HEK293 (cell line): ENCODE measurements at regions not wholly inside any gene's neighbourhood (a gene's known extent, or its start where the extent isn't known, plus 50 kb on each side); places are given as distances from the start of the nearest gene placed in this dataset.
A peak's percentile ranks its signal among the peaks of the same experiment; 100 is the strongest.

ENCODE experiments used
- CTCF ChIA-PET: fragments of 350-600 bp; formaldehyde crosslinking; extraction: SDS; loops from one replicate; lab custom pipeline; 2021; ENCODE audit warnings: antibody characterized with exemption; lab: Yijun Ruan, JAX
- POLR2A ChIA-PET: fragments of 300-600 bp; formaldehyde crosslinking; extraction: SDS; loops from one replicate; lab custom pipeline; 2020; ENCODE audit warnings: antibody characterized with exemption, inconsistent platforms; lab: Yijun Ruan, JAX
- H3K27ac ChIP-seq: fragments of 200-500 bp; sonication (Bioruptor generic); 2 replicates; pipeline ENCODE4 v1.5.1; 2014; ENCODE audit warnings: low read depth, low read length, control low read depth, inconsistent platforms; ENCODE audit errors: extremely low read depth
- H3K36me3 ChIP-seq, 2 experiments: fragments of 200-500 bp in 1 of 2; sonication (Bioruptor generic) in 1 of 2; 1 replicate in 1 of 2; 2 replicates in 1 of 2; pipeline ENCODE4 v1.5.1; 2014 to 2017; ENCODE audit warnings: inconsistent platforms in 2 of 2, low read length in 2 of 2; ENCODE audit not compliant: control insufficient read depth in 2 of 2, insufficient read depth in 1 of 2
- H3K4me1 ChIP-seq: fragments of 200-500 bp; sonication (Bioruptor generic); 2 replicates; pipeline ENCODE4 v1.5.1; 2014; ENCODE audit warnings: mild to moderate bottlenecking, low read length, inconsistent platforms; ENCODE audit not compliant: control insufficient read depth, insufficient read depth
- H3K4me3 ChIP-seq: 2 replicates; pipeline ENCODE4 v1.5.1; 2011; ENCODE audit warnings: low read depth, mild to moderate bottlenecking, control low read depth, low read length, moderate library complexity
- H3K9me3 ChIP-seq: fragments of 200-500 bp; sonication (Bioruptor generic); 2 replicates; pipeline ENCODE4 v1.5.1; 2014; ENCODE audit warnings: low read depth, low read length, inconsistent platforms; ENCODE audit not compliant: control insufficient read depth, insufficient read depth
- GLIS1 ChIP-seq: fragments of 450-650 bp; formaldehyde crosslinking; IDR thresholded peaks from 2 replicates; pipeline ENCODE4 v1.5.1; 2016; ENCODE audit warnings: missing biosample characterization, missing genetic modification characterization
- GLIS2 ChIP-seq: fragments of 450-650 bp; formaldehyde crosslinking; IDR thresholded peaks from 2 replicates; pipeline ENCODE4 v1.5.1; 2016; ENCODE audit warnings: missing biosample characterization, missing genetic modification characterization
- KLF10 ChIP-seq: fragments of 450-650 bp; IDR thresholded peaks from 2 replicates; pipeline ENCODE4 v1.5.1; 2018; ENCODE audit warnings: missing biosample characterization, mild to moderate bottlenecking, missing genetic modification characterization
- OSR2 ChIP-seq: fragments of 450-650 bp; formaldehyde crosslinking; IDR thresholded peaks from 2 replicates; pipeline ENCODE4 v1.5.1; 2016; ENCODE audit warnings: missing biosample characterization, missing genetic modification characterization
- PATZ1 ChIP-seq: fragments of 450-650 bp; formaldehyde crosslinking; IDR thresholded peaks from 2 replicates; pipeline ENCODE4 v1.5.1; 2016; ENCODE audit warnings: missing biosample characterization, missing genetic modification characterization
- SCRT2 ChIP-seq: fragments of 450-650 bp; formaldehyde crosslinking; IDR thresholded peaks from 2 replicates; pipeline ENCODE4 v1.5.1; 2016; ENCODE audit warnings: missing biosample characterization, missing genetic modification characterization
- ZBTB7A ChIP-seq: fragments of 450-650 bp; formaldehyde crosslinking; IDR thresholded peaks from 2 replicates; pipeline ENCODE4 v1.5.1; 2016; ENCODE audit warnings: low read depth, missing biosample characterization, missing genetic modification characterization
- ZBTB8A ChIP-seq: fragments of 450-650 bp; formaldehyde crosslinking; IDR thresholded peaks from 2 replicates; pipeline ENCODE4 v1.5.1; 2016; ENCODE audit warnings: missing biosample characterization, missing genetic modification characterization
- ZFP69B ChIP-seq: fragments of 450-650 bp; formaldehyde crosslinking; IDR thresholded peaks from 2 replicates; pipeline ENCODE4 v1.5.1; 2016; ENCODE audit warnings: missing biosample characterization, missing genetic modification characterization
- ZNF112 ChIP-seq: fragments of 450-650 bp; formaldehyde crosslinking; IDR thresholded peaks from 2 replicates; pipeline ENCODE4 v1.5.0; 2017; ENCODE audit warnings: missing biosample characterization, missing genetic modification characterization
- ZNF19 ChIP-seq: fragments of 450-650 bp; formaldehyde crosslinking; IDR thresholded peaks from 2 replicates; pipeline ENCODE4; 2016; ENCODE audit warnings: missing biosample characterization, missing genetic modification characterization, low read depth
- ZNF274 ChIP-seq, 2 experiments: fragments of 200-500 bp in 1 of 2; fragments of 450-650 bp in 1 of 2; sonication (Bioruptor generic) in 1 of 2; formaldehyde crosslinking in 1 of 2; IDR thresholded peaks; 2 replicates each; pipeline versions ENCODE4 v1.5.1 to v1.6.1; 2014 to 2016; ENCODE audit warnings: borderline replicate concordance in 1 of 2, inconsistent platforms in 1 of 2, low read length in 1 of 2, missing biosample characterization in 1 of 2, missing genetic modification characterization in 1 of 2
- ZNF426 ChIP-seq: fragments of 450-650 bp; formaldehyde crosslinking; IDR thresholded peaks from 2 replicates; pipeline ENCODE4 v1.5.1; 2017; ENCODE audit warnings: missing biosample characterization, missing genetic modification characterization, mild to moderate bottlenecking, inconsistent platforms, moderate library complexity
- ZNF473 ChIP-seq: fragments of 450-650 bp; formaldehyde crosslinking; IDR thresholded peaks from 2 replicates; pipeline ENCODE4 v1.5.1; 2017; ENCODE audit warnings: missing biosample characterization, missing genetic modification characterization
- ZNF558 ChIP-seq: fragments of 450-650 bp; formaldehyde crosslinking; IDR thresholded peaks from 2 replicates; pipeline ENCODE4 v1.5.1; 2016; ENCODE audit warnings: missing biosample characterization, missing genetic modification characterization
- ZNF561 ChIP-seq: fragments of 450-650 bp; IDR thresholded peaks from 2 replicates; pipeline ENCODE4 v1.5.1; 2018; ENCODE audit warnings: missing biosample characterization, missing genetic modification characterization, borderline replicate concordance
- ZNF585B ChIP-seq: fragments of 450-650 bp; formaldehyde crosslinking; IDR thresholded peaks from 2 replicates; pipeline ENCODE4 v1.5.1; 2016; ENCODE audit warnings: missing biosample characterization, missing genetic modification characterization
- ZNF629 ChIP-seq: fragments of 450-650 bp; formaldehyde crosslinking; IDR thresholded peaks from 2 replicates; pipeline ENCODE4 v1.5.1; 2017; ENCODE audit warnings: missing biosample characterization, missing genetic modification characterization
- ZNF664 ChIP-seq: fragments of 450-650 bp; formaldehyde crosslinking; IDR thresholded peaks from 2 replicates; pipeline ENCODE4 v1.5.1; 2016; ENCODE audit warnings: missing biosample characterization, missing genetic modification characterization
- ZNF692 ChIP-seq: fragments of 450-650 bp; formaldehyde crosslinking; IDR thresholded peaks from 2 replicates; pipeline ENCODE4 v1.5.1; 2016; ENCODE audit warnings: missing biosample characterization, missing genetic modification characterization
- ZSCAN23 ChIP-seq: fragments of 450-650 bp; formaldehyde crosslinking; IDR thresholded peaks from 2 replicates; pipeline ENCODE4 v1.5.1; 2016; ENCODE audit warnings: missing biosample characterization, missing genetic modification characterization
- ZSCAN30 ChIP-seq: fragments of 450-650 bp; IDR thresholded peaks from 2 replicates; pipeline ENCODE4 v1.5.1; 2018; ENCODE audit warnings: missing biosample characterization, mild to moderate bottlenecking, missing genetic modification characterization, moderate library complexity
- ZXDB ChIP-seq: fragments of 450-650 bp; formaldehyde crosslinking; IDR thresholded peaks from 2 replicates; pipeline ENCODE4 v1.5.1; 2016; ENCODE audit warnings: missing biosample characterization, missing genetic modification characterization
- TF ChIP-seq, protein P1 (sequence below): IDR thresholded peaks from 2 replicates; pipeline ENCODE4 v1.6.1; 2011; ENCODE audit warnings: mild to moderate bottlenecking, low read depth, low read length, borderline replicate concordance
- TF ChIP-seq, protein P2 (sequence below): fragments of 450-650 bp; formaldehyde crosslinking; IDR thresholded peaks from 2 replicates; pipeline ENCODE4 v1.5.1; 2017; ENCODE audit warnings: missing biosample characterization, missing genetic modification characterization

- H3K4me3 ChIP-seq = no peak overlapping the region
- H3K36me3 ChIP-seq = no peaks in the 10 kb centered on the region
- ChIA-PET CTCF (interaction anchor here (0.7 kb wide), 1 partner anchor 1705 kb away, joined by 3 read pairs; no protein-coding TSS in a partner anchor), POLR2A (no interaction called here)
- H3K4me1 ChIP-seq = peaks cover 5% of the 10 kb centered on the region
- no peak overlapping the region for H3K27ac ChIP-seq
- TF ChIP-seq ZNF426 (tag by site-specific recombination) (no peak), ZNF664 (0 out of 2 replicates have a peak, but pooled peaks have one; percentile 3), ZNF629 (tag by site-specific recombination) (no peak)
- no peaks in the 10 kb centered on the region for H3K9me3 ChIP-seq
Measured at GRCh38 chr12:24565300-24565699, 383.6 kb downstream of the BCAT1 start.

DNA sequence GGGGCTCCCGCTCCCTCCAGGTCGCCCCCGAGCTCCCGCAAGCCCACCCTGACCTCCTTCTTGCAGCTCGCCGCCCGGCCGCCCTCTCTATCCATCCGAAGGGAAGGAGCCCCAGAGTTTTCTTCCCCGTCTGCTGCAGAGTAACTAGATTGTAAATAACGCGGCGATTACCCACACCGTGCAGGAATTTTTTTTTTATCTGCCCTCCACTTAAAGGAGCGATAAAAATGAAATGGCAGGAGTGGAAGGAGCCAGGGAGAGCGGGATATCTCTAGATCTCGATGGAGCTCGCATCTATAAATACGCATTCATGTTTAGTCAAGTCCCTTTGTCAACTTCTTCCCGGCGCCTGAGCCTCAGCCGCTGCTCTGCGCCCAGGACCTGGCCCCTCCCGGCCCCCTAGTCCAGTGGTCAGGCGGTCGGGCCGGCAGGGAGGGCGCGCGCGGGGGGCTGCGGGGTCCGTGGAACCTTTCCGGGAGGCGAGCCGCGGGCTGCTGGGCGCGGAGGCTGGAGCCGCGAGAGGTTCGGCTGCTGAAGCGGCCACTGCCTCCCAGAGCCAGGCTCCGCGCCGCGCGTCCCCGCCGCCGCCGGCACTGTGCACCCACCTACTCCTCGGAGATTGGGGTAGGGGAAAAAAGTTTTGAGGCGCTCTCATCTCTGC is 386.0 kb downstream of the BCAT1 start:
- Histone ChIP-seq H3K9me3 (no peaks in the 10 kb centered on the region), H3K36me3 (no peaks in the 10 kb centered on the region), H3K4me1 (peaks cover 12% of the 10 kb centered on the region), H3K27ac (peak overlapping the region; percentile 98), H3K4me3 (peak overlapping the region; percentile 81)
- ChIA-PET CTCF (interaction anchor here (0.6 to 1.0 kb wide), 2 partner anchors 33 to 390 kb away, joined by 3 read pairs; no protein-coding TSS in a partner anchor), POLR2A (interaction anchor here (0.5 to 1.2 kb wide), 4 partner anchors 9 to 185 kb away, joined by 3 to 4 read pairs (median 3); no protein-coding TSS in a partner anchor)
- TF ChIP-seq ZSCAN30 (tag by site-specific recombination) = peak; percentile 72; the same call in 1 of the 2 replicates
- no peak for TF ChIP-seq OSR2 (tag by site-specific recombination)
- no peak for TF ChIP-seq ZNF558
- no peak for TF ChIP-seq KLF10 (tag by site-specific recombination)
- peak; percentile 76 for TF ChIP-seq GLIS1 (tag by site-specific recombination)
- 0 out of 2 replicates have a peak, but pooled peaks have one; percentile 38 for TF ChIP-seq PATZ1 (tag by site-specific recombination)
- peak; percentile 42; the same call in 1 of the 2 replicates for TF ChIP-seq ZNF561
- TF ChIP-seq ZBTB7A (tag by site-specific recombination) = no peak
- no peak for TF ChIP-seq ZNF274 (IDR thresholded peaks at IDR 0.05; ENCODE audit: low read length)
- TF ChIP-seq ZNF274 (tag by site-specific recombination; IDR thresholded peaks at IDR 0.05; ENCODE audit: borderline replicate concordance) = no peak
- TF ChIP-seq ZXDB (tag by site-specific recombination) = 0 out of 2 replicates have a peak, but pooled peaks have one; percentile 23
- TF ChIP-seq, protein P1, sequence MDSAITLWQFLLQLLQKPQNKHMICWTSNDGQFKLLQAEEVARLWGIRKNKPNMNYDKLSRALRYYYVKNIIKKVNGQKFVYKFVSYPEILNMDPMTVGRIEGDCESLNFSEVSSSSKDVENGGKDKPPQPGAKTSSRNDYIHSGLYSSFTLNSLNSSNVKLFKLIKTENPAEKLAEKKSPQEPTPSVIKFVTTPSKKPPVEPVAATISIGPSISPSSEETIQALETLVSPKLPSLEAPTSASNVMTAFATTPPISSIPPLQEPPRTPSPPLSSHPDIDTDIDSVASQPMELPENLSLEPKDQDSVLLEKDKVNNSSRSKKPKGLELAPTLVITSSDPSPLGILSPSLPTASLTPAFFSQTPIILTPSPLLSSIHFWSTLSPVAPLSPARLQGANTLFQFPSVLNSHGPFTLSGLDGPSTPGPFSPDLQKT = no peak
- no peak for TF ChIP-seq ZNF112 (tag by site-specific recombination)
- TF ChIP-seq GLIS2 (tag by site-specific recombination) = peak; percentile 76
- TF ChIP-seq ZBTB8A (tag by site-specific recombination) = peak; percentile 54
- TF ChIP-seq SCRT2 (tag by site-specific recombination) = no peak
- TF ChIP-seq ZNF473 (tag by site-specific recombination) = no peak
- no peak for TF ChIP-seq ZSCAN23 (tag by site-specific recombination)
- TF ChIP-seq, protein P2, sequence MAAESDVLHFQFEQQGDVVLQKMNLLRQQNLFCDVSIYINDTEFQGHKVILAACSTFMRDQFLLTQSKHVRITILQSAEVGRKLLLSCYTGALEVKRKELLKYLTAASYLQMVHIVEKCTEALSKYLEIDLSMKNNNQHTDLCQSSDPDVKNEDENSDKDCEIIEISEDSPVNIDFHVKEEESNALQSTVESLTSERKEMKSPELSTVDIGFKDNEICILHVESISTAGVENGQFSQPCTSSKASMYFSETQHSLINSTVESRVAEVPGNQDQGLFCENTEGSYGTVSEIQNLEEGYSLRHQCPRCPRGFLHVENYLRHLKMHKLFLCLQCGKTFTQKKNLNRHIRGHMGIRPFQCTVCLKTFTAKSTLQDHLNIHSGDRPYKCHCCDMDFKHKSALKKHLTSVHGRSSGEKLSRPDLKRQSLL = peak; percentile 91
- TF ChIP-seq ZNF19 (tag by site-specific recombination) = no peak
- peak; percentile 38 for TF ChIP-seq ZNF692 (tag by site-specific recombination)
- peak; percentile 16 for TF ChIP-seq ZFP69B (tag by site-specific recombination)
- TF ChIP-seq ZNF585B (tag by site-specific recombination) = no peak
